GM12873 (cell line): ENCODE measurements at regions not wholly inside any gene's neighbourhood (a gene's known extent, or its start where the extent isn't known, plus 50 kb on each side); places are given as distances from the start of the nearest gene placed in this dataset.

ENCODE experiments used
- TF ChIP-seq, protein P1 (sequence below): IDR thresholded peaks from 2 replicates; pipeline ENCODE4 v1.5.1; 2012; ENCODE audit warnings: low read depth, mild to moderate bottlenecking, moderate library complexity, low read length, control low read depth; ENCODE audit not compliant: insufficient read depth; ENCODE audit errors: missing control alignments

DNA sequence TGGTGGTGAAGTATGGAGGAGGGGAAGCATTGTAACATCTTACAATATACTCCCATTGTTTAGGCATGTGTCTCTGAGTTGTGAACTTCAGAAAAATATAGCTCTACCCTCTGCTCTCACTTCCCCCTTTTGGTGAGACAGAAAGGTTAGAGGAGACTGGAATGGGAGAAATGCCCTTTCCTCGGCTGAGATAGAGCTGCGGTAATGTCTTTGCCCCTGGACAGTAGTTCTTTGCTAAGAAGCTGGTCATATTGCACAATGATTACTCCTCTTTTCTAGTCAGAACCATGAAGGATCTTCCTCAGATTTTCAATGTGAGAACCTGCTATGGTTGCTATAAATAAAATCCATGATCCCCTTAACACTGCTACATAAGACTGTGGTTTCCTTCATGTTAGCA lies 171.0 kb downstream of the SEM1 start:
- TF ChIP-seq, protein P1, sequence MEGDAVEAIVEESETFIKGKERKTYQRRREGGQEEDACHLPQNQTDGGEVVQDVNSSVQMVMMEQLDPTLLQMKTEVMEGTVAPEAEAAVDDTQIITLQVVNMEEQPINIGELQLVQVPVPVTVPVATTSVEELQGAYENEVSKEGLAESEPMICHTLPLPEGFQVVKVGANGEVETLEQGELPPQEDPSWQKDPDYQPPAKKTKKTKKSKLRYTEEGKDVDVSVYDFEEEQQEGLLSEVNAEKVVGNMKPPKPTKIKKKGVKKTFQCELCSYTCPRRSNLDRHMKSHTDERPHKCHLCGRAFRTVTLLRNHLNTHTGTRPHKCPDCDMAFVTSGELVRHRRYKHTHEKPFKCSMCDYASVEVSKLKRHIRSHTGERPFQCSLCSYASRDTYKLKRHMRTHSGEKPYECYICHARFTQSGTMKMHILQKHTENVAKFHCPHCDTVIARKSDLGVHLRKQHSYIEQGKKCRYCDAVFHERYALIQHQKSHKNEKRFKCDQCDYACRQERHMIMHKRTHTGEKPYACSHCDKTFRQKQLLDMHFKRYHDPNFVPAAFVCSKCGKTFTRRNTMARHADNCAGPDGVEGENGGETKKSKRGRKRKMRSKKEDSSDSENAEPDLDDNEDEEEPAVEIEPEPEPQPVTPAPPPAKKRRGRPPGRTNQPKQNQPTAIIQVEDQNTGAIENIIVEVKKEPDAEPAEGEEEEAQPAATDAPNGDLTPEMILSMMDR = no peak

DNA sequence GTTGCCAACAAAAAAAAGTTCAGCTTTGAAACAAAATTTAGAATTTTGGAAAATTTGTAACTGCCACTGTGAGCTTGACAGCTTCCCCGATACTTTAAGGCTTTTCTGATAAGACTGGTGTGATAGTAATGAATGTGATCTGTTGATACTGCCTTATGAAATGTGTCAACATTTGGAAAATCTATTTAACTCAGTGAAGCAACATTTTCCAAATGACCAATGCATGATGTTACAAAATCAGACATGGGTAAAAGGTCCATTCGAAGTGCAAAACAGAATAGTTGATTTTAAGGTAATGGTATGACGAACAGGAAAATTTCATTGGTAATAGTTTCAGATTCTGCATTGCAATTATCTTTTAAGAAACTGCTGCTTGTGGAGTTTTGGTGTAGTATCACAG lies 175.4 kb downstream of the SEM1 start:
- TF ChIP-seq, protein P1 = no peak

DNA sequence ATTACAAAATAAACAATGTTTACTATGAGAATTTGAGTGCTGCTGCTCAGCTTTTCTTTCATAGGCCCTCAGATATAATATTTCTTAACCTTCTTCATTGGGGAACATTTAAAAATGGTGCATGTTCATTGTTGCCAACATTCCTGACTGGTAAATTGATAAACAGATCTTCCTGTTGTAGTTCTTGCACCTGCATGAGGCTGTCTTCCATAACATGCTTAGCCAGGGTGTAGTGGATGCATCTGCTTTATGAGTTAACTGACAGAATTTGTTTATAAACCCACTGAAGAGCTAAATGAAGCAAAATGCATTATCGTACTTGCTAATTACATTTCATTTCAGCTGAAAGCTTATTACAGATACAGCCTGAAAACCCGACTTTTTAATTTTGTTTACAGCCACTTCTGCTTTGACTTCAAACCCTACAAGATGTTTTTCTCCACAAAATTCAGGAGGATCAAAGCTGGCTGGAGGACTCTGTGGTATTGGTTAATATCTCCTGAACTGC lies 177.2 kb downstream of the SEM1 start:
- TF ChIP-seq, protein P1 = no peak

DNA sequence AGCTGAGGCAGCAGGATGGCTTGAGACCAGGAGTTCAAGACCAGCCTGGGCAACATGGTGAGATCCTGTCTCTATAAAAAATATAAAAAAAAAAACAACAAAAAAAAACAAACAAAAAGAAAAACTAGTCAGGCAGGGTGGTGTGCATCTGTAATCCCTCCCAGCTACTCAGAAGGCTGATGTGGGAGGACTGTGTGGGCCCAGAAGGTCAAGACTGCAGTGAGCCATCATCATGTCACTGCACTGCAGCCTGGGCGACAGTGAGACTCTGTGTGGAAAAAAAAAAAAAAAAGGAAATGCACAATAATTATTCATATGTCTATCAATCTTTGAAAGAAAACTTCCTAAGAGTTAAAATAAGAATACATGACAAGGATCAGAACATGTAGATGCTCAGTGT lies 178.3 kb downstream of the SEM1 start:
- TF ChIP-seq, protein P1 = no peak

DNA sequence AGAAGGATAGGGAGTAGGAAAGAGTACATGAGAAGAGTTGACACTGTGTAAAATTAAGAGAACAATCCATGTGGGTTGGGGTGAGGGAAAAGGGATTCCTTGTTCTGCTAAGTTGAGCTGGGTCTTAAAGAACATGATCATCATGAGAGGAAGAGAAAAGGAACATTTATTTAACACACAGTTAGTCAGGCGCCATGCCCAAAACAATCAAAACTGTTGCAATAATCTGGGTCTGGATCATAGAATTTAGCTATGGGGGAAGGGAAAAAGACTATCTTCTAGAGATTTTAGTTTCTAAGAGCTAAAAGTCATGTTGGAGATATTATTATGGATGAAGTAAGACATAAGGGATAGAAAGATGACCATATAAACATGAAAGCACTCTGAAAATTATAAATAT lies 178.9 kb downstream of the SEM1 start:
- TF ChIP-seq, protein P1 = no peak

DNA sequence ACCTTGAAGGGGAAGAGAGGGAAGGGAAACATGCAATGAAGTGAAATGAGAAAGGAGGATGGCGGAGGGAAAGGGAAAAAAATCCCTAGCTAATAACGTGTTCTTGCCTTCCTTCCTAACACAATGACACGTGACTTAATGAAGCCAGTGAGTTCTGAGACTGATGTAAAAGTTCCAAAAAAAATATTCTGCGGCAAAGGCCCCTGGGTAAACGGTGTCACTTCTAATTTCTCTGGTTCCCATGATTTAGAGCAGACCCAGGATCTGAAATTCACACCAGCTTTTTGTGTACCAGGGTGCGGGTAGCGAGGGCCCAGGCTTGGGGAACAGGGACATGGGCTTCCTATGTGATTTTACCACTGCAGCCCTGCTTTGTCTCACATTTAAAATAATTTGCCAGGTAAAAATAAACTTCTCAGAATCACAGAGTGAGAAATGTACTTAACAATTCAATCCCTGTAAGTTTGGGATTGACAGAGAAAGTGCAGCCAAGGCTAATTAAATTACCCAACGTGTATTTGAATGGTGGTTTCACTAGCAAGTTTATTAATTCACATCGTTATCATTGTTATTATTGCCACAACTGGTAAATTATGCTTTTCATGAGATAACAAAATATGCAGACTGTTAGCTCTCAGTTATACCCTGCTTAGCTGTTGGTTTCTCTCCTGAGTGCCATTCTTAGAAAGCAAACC lies 182.4 kb downstream of the SEM1 start:
- TF ChIP-seq, protein P1 = no peak

DNA sequence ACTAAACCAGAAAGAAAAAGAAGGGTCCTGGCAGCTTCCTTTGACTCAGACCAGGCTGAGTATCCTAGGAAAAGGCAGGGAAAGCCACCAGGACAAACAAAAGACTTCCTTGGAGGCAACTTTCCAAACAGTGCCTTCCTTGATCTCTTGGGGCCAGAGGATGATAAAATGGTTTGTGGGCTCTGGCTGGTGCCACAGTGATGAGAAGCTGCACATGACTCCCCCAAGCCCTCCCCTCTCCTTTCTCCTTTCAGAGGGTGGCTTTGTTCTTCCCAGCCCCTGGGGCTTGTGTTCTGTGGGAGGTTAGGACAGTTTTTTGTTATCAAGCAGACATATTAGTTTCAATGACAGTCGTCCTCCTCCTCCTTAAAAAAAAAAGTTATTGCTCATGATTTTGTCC lies 183.2 kb downstream of the SEM1 start:
- TF ChIP-seq, protein P1 = no peak
